Embryonic facial prominence (tissue), 1 donor: ENCODE measurements at regions not wholly inside any gene's neighbourhood (a gene's known extent, or its start where the extent isn't known, plus 50 kb on each side); places are given as distances from the start of the nearest gene placed in this dataset.
"Not testable (repeated sequence)": the region's sequence is repeated elsewhere in the genome, so short reads cannot be mapped to it uniquely, and the experiment has no call there.

ENCODE experiments used
- DNase-seq: peaks from one replicate; pipeline ENCODE4 v3.0.0-alpha.2; 2016; ENCODE audit errors: extremely low spot score

GRCh38 chr7:142568435-142569097, 180.7 kb upstream of the PRSS1 start:
- DNase-seq: no peak

- no peak for DNase-seq
Measured at GRCh38 chr7:142567201-142568075, 181.8 kb upstream of the PRSS1 start.

- DNase-seq: no peak
Measured at GRCh38 chr7:142566271-142566670, 183.0 kb upstream of the PRSS1 start.

GRCh38 chr7:142564125-142564524, 185.1 kb upstream of the PRSS1 start:
- not testable (repeated sequence) for DNase-seq

GRCh38 chr7:142563470-142563869, 185.8 kb upstream of the PRSS1 start:
- no peak for DNase-seq

GRCh38 chr7:142562688-142563087, 186.6 kb upstream of the PRSS1 start:
- DNase-seq: no peak

GRCh38 chr7:142561396-142561795, 187.9 kb upstream of the PRSS1 start:
- not testable (repeated sequence) for DNase-seq

- DNase-seq: not testable (repeated sequence)
Measured at GRCh38 chr7:142560770-142561169, 188.5 kb upstream of the PRSS1 start.

GRCh38 chr7:142560166-142560565, 189.1 kb upstream of the PRSS1 start:
- DNase-seq: no peak

- DNase-seq: no peak
Measured at GRCh38 chr7:142557971-142558582, 191.2 kb upstream of the PRSS1 start.

- no peak for DNase-seq
Measured at GRCh38 chr7:142556740-142557139, 192.5 kb upstream of the PRSS1 start.

- DNase-seq: no peak
Measured at GRCh38 chr7:142554560-142555532, 194.4 kb upstream of the PRSS1 start.

- no peak for DNase-seq
Measured at GRCh38 chr7:142553216-142553615, 196.1 kb upstream of the PRSS1 start.

- no peak for DNase-seq
Measured at GRCh38 chr7:142548978-142549377, 200.3 kb upstream of the PRSS1 start.

- DNase-seq: no peak
Measured at GRCh38 chr7:142546452-142546851, 202.8 kb upstream of the PRSS1 start.

- no peak for DNase-seq
Measured at GRCh38 chr7:142542942-142543341, 206.3 kb upstream of the PRSS1 start.

- DNase-seq: no peak
Measured at GRCh38 chr7:142542105-142542504, 207.2 kb upstream of the PRSS1 start.

GRCh38 chr7:142540371-142540770, 208.9 kb upstream of the PRSS1 start:
- DNase-seq: no peak

- DNase-seq: no peak
Measured at GRCh38 chr7:142539901-142540300, 209.4 kb upstream of the PRSS1 start.

GRCh38 chr7:142537760-142538159, 211.5 kb upstream of the PRSS1 start:
- no peak for DNase-seq

GRCh38 chr7:142535123-142535779, 214.0 kb upstream of the PRSS1 start:
- DNase-seq: no peak
